ENCODE measurements at regions not wholly inside any gene's neighbourhood (a gene's known extent, or its start where the extent isn't known, plus 50 kb on each side); places are given as distances from the start of the nearest gene placed in this dataset.

DNA sequence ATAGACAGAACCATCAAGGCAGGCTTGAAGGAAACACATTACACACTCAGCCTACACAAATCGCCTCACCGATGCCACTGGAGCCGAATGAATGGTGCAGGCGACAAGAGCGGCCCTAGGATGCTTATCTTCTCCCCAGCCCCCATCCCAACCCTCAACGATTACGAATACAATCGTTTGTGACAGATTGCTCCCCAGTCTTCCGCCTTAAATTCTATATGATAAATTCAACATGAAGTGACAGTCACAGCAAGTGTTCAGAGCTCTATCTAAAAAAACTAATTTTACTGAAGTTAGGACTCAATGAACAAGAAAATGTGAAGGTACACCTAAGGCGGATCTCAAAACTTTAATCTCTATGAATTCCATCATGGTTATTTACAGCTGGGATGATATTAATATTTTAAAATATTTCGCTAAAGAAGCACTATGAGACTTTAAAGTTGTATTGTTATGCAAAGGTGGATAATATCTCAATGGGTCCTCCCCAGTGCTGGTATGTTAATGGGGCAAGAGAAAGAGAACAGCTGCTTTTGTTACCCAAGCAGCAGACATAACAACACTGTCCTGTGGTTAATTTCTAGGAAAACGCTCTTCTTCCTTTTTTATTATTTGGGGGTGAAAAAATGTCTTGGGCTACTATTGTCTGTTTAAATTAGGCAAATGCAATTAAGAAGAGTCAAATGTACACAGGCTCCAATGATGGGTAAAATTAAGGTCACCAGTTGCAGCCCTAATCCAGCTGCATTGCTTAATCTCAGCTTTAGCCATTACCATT lies 147.6 kb upstream of the NR2F2 start:
- TF ChIP-seq, protein P1, sequence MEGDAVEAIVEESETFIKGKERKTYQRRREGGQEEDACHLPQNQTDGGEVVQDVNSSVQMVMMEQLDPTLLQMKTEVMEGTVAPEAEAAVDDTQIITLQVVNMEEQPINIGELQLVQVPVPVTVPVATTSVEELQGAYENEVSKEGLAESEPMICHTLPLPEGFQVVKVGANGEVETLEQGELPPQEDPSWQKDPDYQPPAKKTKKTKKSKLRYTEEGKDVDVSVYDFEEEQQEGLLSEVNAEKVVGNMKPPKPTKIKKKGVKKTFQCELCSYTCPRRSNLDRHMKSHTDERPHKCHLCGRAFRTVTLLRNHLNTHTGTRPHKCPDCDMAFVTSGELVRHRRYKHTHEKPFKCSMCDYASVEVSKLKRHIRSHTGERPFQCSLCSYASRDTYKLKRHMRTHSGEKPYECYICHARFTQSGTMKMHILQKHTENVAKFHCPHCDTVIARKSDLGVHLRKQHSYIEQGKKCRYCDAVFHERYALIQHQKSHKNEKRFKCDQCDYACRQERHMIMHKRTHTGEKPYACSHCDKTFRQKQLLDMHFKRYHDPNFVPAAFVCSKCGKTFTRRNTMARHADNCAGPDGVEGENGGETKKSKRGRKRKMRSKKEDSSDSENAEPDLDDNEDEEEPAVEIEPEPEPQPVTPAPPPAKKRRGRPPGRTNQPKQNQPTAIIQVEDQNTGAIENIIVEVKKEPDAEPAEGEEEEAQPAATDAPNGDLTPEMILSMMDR (IDR thresholded peaks at IDR 0.05; ENCODE audit: insufficient read depth, low read length) = no peak
- TF ChIP-seq POLR2AphosphoS5 (IDR thresholded peaks at IDR 0.05; ENCODE audit: low read depth) (no peak), SPI1 (IDR thresholded peaks at IDR 0.05; ENCODE audit: borderline replicate concordance, low read depth) (no peak), GABPA (IDR thresholded peaks at IDR 0.05; ENCODE audit: low read depth) (no peak)
- TF ChIP-seq, protein P2, sequence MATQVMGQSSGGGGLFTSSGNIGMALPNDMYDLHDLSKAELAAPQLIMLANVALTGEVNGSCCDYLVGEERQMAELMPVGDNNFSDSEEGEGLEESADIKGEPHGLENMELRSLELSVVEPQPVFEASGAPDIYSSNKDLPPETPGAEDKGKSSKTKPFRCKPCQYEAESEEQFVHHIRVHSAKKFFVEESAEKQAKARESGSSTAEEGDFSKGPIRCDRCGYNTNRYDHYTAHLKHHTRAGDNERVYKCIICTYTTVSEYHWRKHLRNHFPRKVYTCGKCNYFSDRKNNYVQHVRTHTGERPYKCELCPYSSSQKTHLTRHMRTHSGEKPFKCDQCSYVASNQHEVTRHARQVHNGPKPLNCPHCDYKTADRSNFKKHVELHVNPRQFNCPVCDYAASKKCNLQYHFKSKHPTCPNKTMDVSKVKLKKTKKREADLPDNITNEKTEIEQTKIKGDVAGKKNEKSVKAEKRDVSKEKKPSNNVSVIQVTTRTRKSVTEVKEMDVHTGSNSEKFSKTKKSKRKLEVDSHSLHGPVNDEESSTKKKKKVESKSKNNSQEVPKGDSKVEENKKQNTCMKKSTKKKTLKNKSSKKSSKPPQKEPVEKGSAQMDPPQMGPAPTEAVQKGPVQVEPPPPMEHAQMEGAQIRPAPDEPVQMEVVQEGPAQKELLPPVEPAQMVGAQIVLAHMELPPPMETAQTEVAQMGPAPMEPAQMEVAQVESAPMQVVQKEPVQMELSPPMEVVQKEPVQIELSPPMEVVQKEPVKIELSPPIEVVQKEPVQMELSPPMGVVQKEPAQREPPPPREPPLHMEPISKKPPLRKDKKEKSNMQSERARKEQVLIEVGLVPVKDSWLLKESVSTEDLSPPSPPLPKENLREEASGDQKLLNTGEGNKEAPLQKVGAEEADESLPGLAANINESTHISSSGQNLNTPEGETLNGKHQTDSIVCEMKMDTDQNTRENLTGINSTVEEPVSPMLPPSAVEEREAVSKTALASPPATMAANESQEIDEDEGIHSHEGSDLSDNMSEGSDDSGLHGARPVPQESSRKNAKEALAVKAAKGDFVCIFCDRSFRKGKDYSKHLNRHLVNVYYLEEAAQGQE (IDR thresholded peaks at IDR 0.05; ENCODE audit: insufficient replicate concordance, low read depth) = no peak
